ENCODE measurements at regions not wholly inside any gene's neighbourhood (a gene's known extent, or its start where the extent isn't known, plus 50 kb on each side); places are given as distances from the start of the nearest gene placed in this dataset.
A peak's percentile ranks its signal among the peaks of the same experiment; 100 is the strongest.
"Not testable (repeated sequence)": the region's sequence is repeated elsewhere in the genome, so short reads cannot be mapped to it uniquely, and the experiment has no call there.

- Histone ChIP-seq H4K20me1 (ENCODE audit: insufficient read depth, low read length) (no peaks in the 10 kb centered on the region), H3K4me2 (ENCODE audit: low read length) (peak overlapping the region; percentile 23; the same call in 1 of the 2 replicates), H3K36me3 (ENCODE audit: insufficient read depth, low read length) (no peaks in the 10 kb centered on the region), H3K79me2 (ENCODE audit: insufficient read depth, low read length) (no peaks in the 10 kb centered on the region), H3K27me3 (ENCODE audit: insufficient read depth, low read length) (no peaks in the 10 kb centered on the region), H2AFZ (ENCODE audit: low read length) (peak overlapping the region; percentile 92; the same call in 1 of the 2 replicates), H3K9me2 (ENCODE audit: low read depth, low read length) (no peaks in the 10 kb centered on the region), H3K9ac (ENCODE audit: low read length) (peak overlapping the region; percentile 22; the same call in 1 of the 2 replicates), H3K4me1 (ENCODE audit: insufficient read depth, low read length, severe bottlenecking) (peaks cover 52% of the 10 kb centered on the region), H3F3A (ENCODE audit: insufficient read depth, low read length) (no peaks in the 10 kb centered on the region), H3K9me3 (ENCODE audit: low read length) (no peaks in the 10 kb centered on the region), H3K27ac (ENCODE audit: low read depth, low read length, poor library complexity, severe bottlenecking) (peak overlapping the region; percentile 90), H3K4me3 (ENCODE audit: low read depth, low read length, poor library complexity, severe bottlenecking) (no peak overlapping the region)
- TF ChIP-seq EZH2 (IDR thresholded peaks at IDR 0.05; ENCODE audit: borderline replicate concordance, low read length), result no peak
- TF ChIP-seq CTCF (IDR thresholded peaks at IDR 0.05; ENCODE audit: low read length), result no peak
These were observed 299.7 kb upstream of the SGCG start for GRCh38 chr13:22880741-22881720.

GRCh38 chr13:22881721-22882608 lies 298.8 kb upstream of the SGCG start:
- H3K9me2 ChIP-seq (ENCODE audit: low read depth, low read length); H3K4me3 ChIP-seq (ENCODE audit: low read depth, low read length, poor library complexity, severe bottlenecking); H3F3A ChIP-seq (ENCODE audit: insufficient read depth, low read length); H3K9ac ChIP-seq (ENCODE audit: low read length); H3K27me3 ChIP-seq (ENCODE audit: insufficient read depth, low read length); H3K36me3 ChIP-seq (ENCODE audit: insufficient read depth, low read length); H4K20me1 ChIP-seq (ENCODE audit: insufficient read depth, low read length); H3K9me3 ChIP-seq (ENCODE audit: low read length); H3K79me2 ChIP-seq (ENCODE audit: insufficient read depth, low read length); H3K4me2 ChIP-seq (ENCODE audit: low read length): not testable (repeated sequence)
- 0 out of 2 replicates have a peak overlapping the region, but pooled peaks have one; percentile 89 for H2AFZ ChIP-seq (ENCODE audit: low read length)
- H3K4me1 ChIP-seq (ENCODE audit: insufficient read depth, low read length, severe bottlenecking), result peaks cover 52% of the 10 kb centered on the region
- peak overlapping the region; percentile 90 for H3K27ac ChIP-seq (ENCODE audit: low read depth, low read length, poor library complexity, severe bottlenecking)

GRCh38 chr13:22883262-22883840 lies 297.4 kb upstream of the SGCG start:
- no peaks in the 10 kb centered on the region for H3K79me2 ChIP-seq (ENCODE audit: insufficient read depth, low read length)
- H3K4me2 ChIP-seq (ENCODE audit: low read length), result 0 out of 2 replicates have a peak overlapping the region, but pooled peaks have one; percentile 17
- no peaks in the 10 kb centered on the region for H3K27me3 ChIP-seq (ENCODE audit: insufficient read depth, low read length)
- H3K9me2 ChIP-seq (ENCODE audit: low read depth, low read length), result no peaks in the 10 kb centered on the region
- H3K4me3 ChIP-seq (ENCODE audit: low read depth, low read length, poor library complexity, severe bottlenecking), result no peak overlapping the region
- peaks cover 52% of the 10 kb centered on the region for H3K4me1 ChIP-seq (ENCODE audit: insufficient read depth, low read length, severe bottlenecking)
- H3F3A ChIP-seq (ENCODE audit: insufficient read depth, low read length), result no peaks in the 10 kb centered on the region
- peak overlapping the region; percentile 2; the same call in 1 of the 2 replicates for H3K9ac ChIP-seq (ENCODE audit: low read length)
- no peaks in the 10 kb centered on the region for H3K36me3 ChIP-seq (ENCODE audit: insufficient read depth, low read length)
- no peaks in the 10 kb centered on the region for H3K9me3 ChIP-seq (ENCODE audit: low read length)
- H4K20me1 ChIP-seq (ENCODE audit: insufficient read depth, low read length), result no peaks in the 10 kb centered on the region
- TF ChIP-seq EZH2 (IDR thresholded peaks at IDR 0.05; ENCODE audit: borderline replicate concordance, low read length) (no peak), CTCF (IDR thresholded peaks at IDR 0.05; ENCODE audit: low read length) (no peak)
- H2AFZ ChIP-seq (ENCODE audit: low read length), result no peak overlapping the region
- H3K27ac ChIP-seq (ENCODE audit: low read depth, low read length, poor library complexity, severe bottlenecking), result peak overlapping the region; percentile 90
